ENCODE measurements at regions not wholly inside any gene's neighbourhood (a gene's known extent, or its start where the extent isn't known, plus 50 kb on each side); places are given as distances from the start of the nearest gene placed in this dataset.

DNA sequence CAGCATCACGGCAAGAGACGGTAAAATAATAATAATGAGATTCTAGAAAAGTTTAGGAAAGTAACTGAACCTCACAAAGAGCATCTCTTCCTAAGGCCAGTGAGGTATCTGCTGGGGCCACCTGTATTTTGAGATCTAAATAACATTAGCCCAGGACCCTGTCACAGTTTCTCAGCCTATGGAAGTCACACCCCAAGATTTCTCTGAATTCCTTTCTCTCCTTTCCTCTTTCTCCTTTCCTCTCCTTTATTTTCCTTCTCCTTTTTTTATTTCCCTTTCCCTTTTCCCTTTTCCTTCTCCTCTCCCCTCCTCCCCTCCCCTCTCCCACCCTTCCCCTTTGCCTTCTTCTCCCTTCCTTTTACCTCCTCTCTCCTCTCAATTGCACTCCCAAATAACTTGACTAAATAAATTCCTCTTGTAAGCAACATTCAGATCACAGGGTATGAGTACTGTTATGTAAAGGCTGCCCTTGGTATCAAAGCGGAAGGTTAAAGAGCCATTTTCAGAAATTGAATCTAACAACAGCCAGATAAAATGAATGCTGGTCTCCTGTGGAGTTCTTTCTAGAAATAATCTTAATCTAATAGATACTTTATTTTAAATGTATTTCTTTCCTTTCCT lies 506.2 kb downstream of the EPM2A start:
- TF ChIP-seq EZH2 (IDR thresholded peaks at IDR 0.05; ENCODE audit: low read depth, low read length, severe bottlenecking) (no peak), EGR1 (IDR thresholded peaks at IDR 0.05; ENCODE audit: borderline replicate concordance, low read depth, low read length) (no peak), CEBPB (IDR thresholded peaks at IDR 0.05; ENCODE audit: low read depth, low read length) (no peak)
- TF ChIP-seq, protein P1, sequence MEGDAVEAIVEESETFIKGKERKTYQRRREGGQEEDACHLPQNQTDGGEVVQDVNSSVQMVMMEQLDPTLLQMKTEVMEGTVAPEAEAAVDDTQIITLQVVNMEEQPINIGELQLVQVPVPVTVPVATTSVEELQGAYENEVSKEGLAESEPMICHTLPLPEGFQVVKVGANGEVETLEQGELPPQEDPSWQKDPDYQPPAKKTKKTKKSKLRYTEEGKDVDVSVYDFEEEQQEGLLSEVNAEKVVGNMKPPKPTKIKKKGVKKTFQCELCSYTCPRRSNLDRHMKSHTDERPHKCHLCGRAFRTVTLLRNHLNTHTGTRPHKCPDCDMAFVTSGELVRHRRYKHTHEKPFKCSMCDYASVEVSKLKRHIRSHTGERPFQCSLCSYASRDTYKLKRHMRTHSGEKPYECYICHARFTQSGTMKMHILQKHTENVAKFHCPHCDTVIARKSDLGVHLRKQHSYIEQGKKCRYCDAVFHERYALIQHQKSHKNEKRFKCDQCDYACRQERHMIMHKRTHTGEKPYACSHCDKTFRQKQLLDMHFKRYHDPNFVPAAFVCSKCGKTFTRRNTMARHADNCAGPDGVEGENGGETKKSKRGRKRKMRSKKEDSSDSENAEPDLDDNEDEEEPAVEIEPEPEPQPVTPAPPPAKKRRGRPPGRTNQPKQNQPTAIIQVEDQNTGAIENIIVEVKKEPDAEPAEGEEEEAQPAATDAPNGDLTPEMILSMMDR (IDR thresholded peaks at IDR 0.05; ENCODE audit: control extremely low read depth in 1 of 3, insufficient read depth in 1 of 3, low read depth in 1 of 3, low read length in 3 of 3), result no peak

All from H1 (cell line).